ENCODE measurements at regions not wholly inside any gene's neighbourhood (a gene's known extent, or its start where the extent isn't known, plus 50 kb on each side); places are given as distances from the start of the nearest gene placed in this dataset.

- Histone ChIP-seq H3K4ac (replicated peaks; ENCODE audit: insufficient read length, low read depth, low read length) (no peak overlapping the region), H4K91ac (replicated peaks; ENCODE audit: insufficient read length, low read length) (no peak overlapping the region), H4K8ac (ENCODE audit: extremely low read depth, insufficient read depth, low read length) (no peak overlapping the region), H2AFZ (ENCODE audit: low read length) (no peak overlapping the region), H3K4me1 (replicated peaks in 1 of 4; ENCODE audit: control insufficient read depth in 3 of 4, insufficient read depth in 4 of 4, low read length in 3 of 4) (no peaks in the 10 kb centered on the region), H3K4me3 (ENCODE audit: extremely low read depth in 1 of 4, insufficient read depth in 2 of 4, low read depth in 3 of 4, low read length in 4 of 4) (no peak overlapping the region), H3K18ac (ENCODE audit: extremely low read depth, low read length) (no peak overlapping the region), H3K4me2 (ENCODE audit: insufficient read depth in 1 of 2, low read depth in 2 of 2, low read length in 2 of 2) (no peak overlapping the region), H3K27me3 (replicated peaks in 1 of 4; ENCODE audit: control insufficient read depth in 3 of 4, extremely low read depth in 1 of 4, insufficient read depth in 3 of 4, low read length in 3 of 4) (no peaks in the 10 kb centered on the region), H3K56ac (replicated peaks; ENCODE audit: insufficient read length, low read depth, low read length) (no peak overlapping the region), H2BK5ac (ENCODE audit: low read depth, low read length) (no peak overlapping the region), H2AK5ac (ENCODE audit: low read depth, low read length) (no peak overlapping the region), H3K23me2 (ENCODE audit: low read depth, low read length) (no peaks in the 10 kb centered on the region), H2BK12ac (ENCODE audit: low read depth, low read length) (no peak overlapping the region), H3K36me3 (ENCODE audit: control insufficient read depth in 2 of 4, insufficient read depth in 4 of 4, low read length in 3 of 4) (no peaks in the 10 kb centered on the region), H4K5ac (ENCODE audit: insufficient read length, low read depth, low read length) (no peak overlapping the region), H3K79me2 (ENCODE audit: control insufficient read depth in 1 of 2, insufficient read depth in 2 of 2, low read length in 2 of 2) (no peaks in the 10 kb centered on the region), H2BK15ac (ENCODE audit: low read length) (no peak overlapping the region), H3K79me1 (ENCODE audit: low read depth, low read length) (no peaks in the 10 kb centered on the region), H2BK120ac (replicated peaks; ENCODE audit: low read depth, low read length) (no peak overlapping the region), H3K14ac (ENCODE audit: insufficient read length) (no peak overlapping the region), H3K23ac (ENCODE audit: insufficient read length) (no peak overlapping the region), H3K9me3 (ENCODE audit: insufficient read depth in 2 of 2, low read depth in 1 of 2, low read length in 1 of 2) (no peaks in the 10 kb centered on the region), H3K27ac (ENCODE audit: low read depth, low read length) (no peak overlapping the region), H3K9ac (replicated peaks in 1 of 4; ENCODE audit: extremely low read depth in 1 of 4, low read depth in 3 of 4, low read length in 3 of 4) (no peak overlapping the region), H2BK20ac (ENCODE audit: low read length) (no peak overlapping the region), H4K20me1 (replicated peaks in 1 of 2; ENCODE audit: control insufficient read depth in 1 of 2, insufficient read depth in 2 of 2, low read length in 2 of 2) (no peaks in the 10 kb centered on the region)
- WGBS, 2 experiments (ENCODE audit: extremely low coverage in 1 of 2, insufficient coverage in 1 of 2, insufficient read length in 1 of 2, insufficient replicate concordance in 2 of 2, low coverage in 1 of 2, low lambda C conversion rate in 2 of 2, missing lambda C conversion rate in 1 of 2) = 76% methylated on average over 3 of the region's 3 CpGs; no CpG with 5 or more reads in 1 of the 2 experiments
- DNase-seq (ENCODE audit: low read depth in 1 of 2, low spot score in 2 of 2) (no peak), FAIRE-seq (no peak)
- TF ChIP-seq ZNF274 (IDR thresholded peaks at IDR 0.05; ENCODE audit: borderline replicate concordance, extremely low read depth, low read length) (no peak), RNF2 (IDR thresholded peaks at IDR 0.05; ENCODE audit: borderline replicate concordance, low read depth, low read length, missing control alignments, poor library complexity, severe bottlenecking) (no peak), MAFK (IDR thresholded peaks at IDR 0.05; ENCODE audit: low read depth, low read length) (no peak), CEBPB (IDR thresholded peaks at IDR 0.05; ENCODE audit: low read depth, low read length) (no peak), HDAC6 (IDR thresholded peaks at IDR 0.05; ENCODE audit: low read depth, low read length) (no peak), EGR1 (IDR thresholded peaks at IDR 0.05; ENCODE audit: borderline replicate concordance, low read depth, low read length) (no peak), POLR2A (IDR thresholded peaks at IDR 0.05; ENCODE audit: control extremely low read depth in 1 of 2, low read depth in 2 of 2, low read length in 2 of 2) (no peak)
- POLR2A ChIA-PET (ENCODE audit: partially characterized antibody) = no interaction called here
- CTCF ChIA-PET (ENCODE audit: partially characterized antibody) = no interaction called here
Observed at GRCh38 chr5:27450607-27451006, 412.2 kb upstream of the CDH9 start.

Measured in H1 (cell line).